IMR-90 (cell line): ENCODE measurements at regions not wholly inside any gene's neighbourhood (a gene's known extent, or its start where the extent isn't known, plus 50 kb on each side); places are given as distances from the start of the nearest gene placed in this dataset.

Source experiments
- CEBPB ChIP-seq: IDR thresholded peaks from 2 replicates; pipeline ENCODE4 v1.6.1; 2012; ENCODE audit warnings: low read depth, low read length, improper control_type of control experiment
- CHD1 ChIP-seq: IDR thresholded peaks from 2 replicates; pipeline ENCODE4 v1.6.1; 2012; ENCODE audit warnings: low read depth, low read length, improper control_type of control experiment
- POLR2A ChIP-seq: IDR thresholded peaks from 2 replicates; pipeline ENCODE4 v1.6.1; 2012; ENCODE audit warnings: mild to moderate bottlenecking, low read depth, low read length
- RCOR1 ChIP-seq: IDR thresholded peaks from 2 replicates; pipeline ENCODE4 v1.6.1; 2012; ENCODE audit warnings: mild to moderate bottlenecking, low read length, improper control_type of control experiment; ENCODE audit not compliant: insufficient replicate concordance
- SMC3 ChIP-seq: fragments of 150-350 bp; IDR thresholded peaks from 2 replicates; pipeline ENCODE4 v1.6.1; 2016; ENCODE audit warnings: low read depth, mild to moderate bottlenecking, antibody characterized with exemption, low read length, moderate library complexity
- TF ChIP-seq, protein P1 (sequence below): conservative IDR thresholded peaks from 2 replicates; pipeline ENCODE4 v1.5.1; 2012; ENCODE audit warnings: mild to moderate bottlenecking, low read depth, low read length, improper control_type of control experiment

DNA sequence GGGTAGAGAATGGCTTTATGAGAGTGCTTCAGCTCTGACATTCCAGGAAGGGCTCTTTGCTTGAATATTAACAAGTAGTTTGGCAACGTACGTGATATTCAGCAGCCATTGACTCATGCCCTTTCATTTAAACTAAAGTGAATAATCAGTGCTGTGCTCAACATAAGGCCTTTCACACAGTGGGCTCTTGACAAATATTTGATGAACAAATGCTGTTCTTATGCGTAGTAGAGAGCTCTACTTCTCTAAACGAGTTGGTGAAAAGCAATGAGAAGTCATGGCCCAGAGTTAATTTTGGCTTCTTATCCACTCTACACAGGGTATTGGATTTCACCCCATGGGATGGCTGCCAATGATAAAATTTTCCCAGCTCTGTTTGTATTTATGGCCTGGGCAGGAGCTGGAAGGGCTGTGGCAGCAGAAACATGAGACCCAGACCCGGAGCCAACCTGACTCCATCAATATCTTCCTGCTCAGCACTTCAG lies 338.9 kb downstream of the CCDC85A start:
- TF ChIP-seq, protein P1, sequence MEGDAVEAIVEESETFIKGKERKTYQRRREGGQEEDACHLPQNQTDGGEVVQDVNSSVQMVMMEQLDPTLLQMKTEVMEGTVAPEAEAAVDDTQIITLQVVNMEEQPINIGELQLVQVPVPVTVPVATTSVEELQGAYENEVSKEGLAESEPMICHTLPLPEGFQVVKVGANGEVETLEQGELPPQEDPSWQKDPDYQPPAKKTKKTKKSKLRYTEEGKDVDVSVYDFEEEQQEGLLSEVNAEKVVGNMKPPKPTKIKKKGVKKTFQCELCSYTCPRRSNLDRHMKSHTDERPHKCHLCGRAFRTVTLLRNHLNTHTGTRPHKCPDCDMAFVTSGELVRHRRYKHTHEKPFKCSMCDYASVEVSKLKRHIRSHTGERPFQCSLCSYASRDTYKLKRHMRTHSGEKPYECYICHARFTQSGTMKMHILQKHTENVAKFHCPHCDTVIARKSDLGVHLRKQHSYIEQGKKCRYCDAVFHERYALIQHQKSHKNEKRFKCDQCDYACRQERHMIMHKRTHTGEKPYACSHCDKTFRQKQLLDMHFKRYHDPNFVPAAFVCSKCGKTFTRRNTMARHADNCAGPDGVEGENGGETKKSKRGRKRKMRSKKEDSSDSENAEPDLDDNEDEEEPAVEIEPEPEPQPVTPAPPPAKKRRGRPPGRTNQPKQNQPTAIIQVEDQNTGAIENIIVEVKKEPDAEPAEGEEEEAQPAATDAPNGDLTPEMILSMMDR: no peak
- no peak for TF ChIP-seq POLR2A
- TF ChIP-seq SMC3: no peak
- no peak for TF ChIP-seq CEBPB
- no peak for TF ChIP-seq CHD1
- no peak for TF ChIP-seq RCOR1
